ENCODE measurements at regions not wholly inside any gene's neighbourhood (a gene's known extent, or its start where the extent isn't known, plus 50 kb on each side); places are given as distances from the start of the nearest gene placed in this dataset.

GRCh38 chr6:91731939-91732338 is 1145.1 kb upstream of the MAP3K7 start:
- DNase-seq = no peak

- no peak for DNase-seq
Observed at GRCh38 chr6:91730710-91731109, 1143.8 kb upstream of the MAP3K7 start.

- no peak for DNase-seq
Observed at GRCh38 chr6:91720324-91720723, 1133.5 kb upstream of the MAP3K7 start.

- no peak for DNase-seq
Observed at GRCh38 chr6:91719414-91719813, 1132.5 kb upstream of the MAP3K7 start.

GRCh38 chr6:91718198-91718597 is 1131.3 kb upstream of the MAP3K7 start:
- no peak for DNase-seq

DNA sequence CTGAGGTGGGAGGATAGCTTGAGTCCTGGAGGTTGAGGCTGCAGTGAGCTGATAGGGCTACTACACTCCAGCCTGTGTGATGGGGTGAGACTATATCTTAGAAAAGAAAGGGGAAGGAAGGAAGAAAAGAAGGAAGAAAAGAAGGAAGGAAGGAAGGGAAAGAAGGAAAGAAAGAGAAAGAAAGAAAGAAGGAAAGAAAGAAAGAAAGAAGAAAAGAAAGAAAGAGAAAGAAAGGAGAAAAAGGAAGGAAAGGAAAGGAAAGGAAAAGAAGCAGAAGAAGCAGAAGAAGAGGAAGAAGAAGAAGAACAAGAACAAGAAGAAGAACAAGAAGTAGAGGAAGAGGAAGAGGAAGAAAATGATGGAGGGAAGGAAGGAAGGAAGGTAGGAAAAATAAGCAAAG is 1130.2 kb upstream of the MAP3K7 start:
- no peak for DNase-seq

- no peak for DNase-seq
Observed at GRCh38 chr6:91716361-91716760, 1129.5 kb upstream of the MAP3K7 start.

DNA sequence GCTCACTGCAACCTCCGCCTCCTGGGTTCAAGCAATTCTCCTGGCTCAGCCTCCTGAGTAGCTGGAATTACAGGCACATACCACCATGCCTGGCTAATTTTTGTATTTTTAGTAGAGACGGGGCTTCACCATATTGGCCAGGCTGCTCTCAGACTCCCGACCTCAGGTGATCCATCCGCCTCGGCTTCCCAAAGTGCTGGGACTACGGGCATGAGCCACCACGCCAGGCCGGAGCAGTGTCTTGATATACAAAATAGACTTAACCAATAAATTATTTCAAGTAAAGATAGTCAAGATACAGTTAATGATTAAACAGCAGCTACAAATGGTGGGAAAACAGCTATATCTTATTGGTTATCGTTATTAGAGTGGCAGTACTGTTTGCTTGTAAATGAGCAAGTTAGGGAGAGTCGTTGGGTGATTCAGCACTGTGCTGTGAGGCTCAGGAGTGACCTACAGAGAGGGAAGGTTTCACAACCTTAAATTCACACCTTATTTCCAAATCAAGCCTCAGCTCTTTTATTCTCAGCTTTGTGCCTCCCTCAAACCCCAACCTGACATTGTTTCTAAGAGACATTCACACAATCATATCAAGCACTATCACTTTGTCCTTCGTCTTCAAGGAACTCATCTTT is 1128.4 kb upstream of the MAP3K7 start:
- no peak for DNase-seq

- no peak for DNase-seq
Observed at GRCh38 chr6:91713911-91714310, 1127.0 kb upstream of the MAP3K7 start.

DNA sequence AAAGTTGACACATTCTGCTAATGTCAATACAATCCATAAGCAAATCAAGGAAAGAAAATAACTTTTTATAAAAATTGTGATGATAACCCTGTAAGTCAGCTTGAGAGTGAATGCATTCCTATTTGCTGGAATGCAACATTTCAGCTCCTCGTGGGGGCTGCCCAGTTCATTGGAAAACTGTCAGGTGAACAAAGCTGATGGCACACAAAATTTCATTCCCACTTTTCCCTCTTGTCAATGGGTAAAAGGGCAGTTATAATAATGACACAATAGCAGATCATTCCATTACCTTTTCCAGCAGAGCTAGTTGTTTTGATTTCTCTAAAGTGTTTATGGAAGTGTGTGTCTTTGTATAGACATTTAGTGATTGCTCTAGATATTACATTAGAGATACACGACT is 1124.6 kb upstream of the MAP3K7 start:
- no peak for DNase-seq

- no peak for DNase-seq
Observed at GRCh38 chr6:91710342-91710741, 1123.5 kb upstream of the MAP3K7 start.

DNA sequence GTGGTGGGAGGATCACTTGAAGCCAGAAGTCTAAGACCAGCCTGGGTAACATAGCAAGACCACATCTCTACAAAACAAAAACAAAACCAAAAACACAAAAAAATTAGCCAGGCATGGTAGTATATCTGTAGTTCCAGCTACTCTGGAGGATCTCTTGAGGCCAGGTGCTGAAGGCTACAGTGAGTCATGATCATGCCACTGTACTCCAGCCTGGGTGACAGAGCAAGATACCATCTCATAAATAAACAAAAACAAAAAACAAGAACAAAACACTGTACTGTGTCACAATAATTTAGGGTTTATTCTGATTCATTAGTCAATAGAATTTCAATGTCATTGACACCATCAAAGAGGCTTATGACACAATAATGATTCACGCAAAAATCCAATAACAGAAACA is 1121.7 kb upstream of the MAP3K7 start:
- DNase-seq = no peak

- no peak for DNase-seq
Observed at GRCh38 chr6:91705646-91706045, 1118.8 kb upstream of the MAP3K7 start.

GRCh38 chr6:91704531-91704930 is 1117.7 kb upstream of the MAP3K7 start:
- DNase-seq = no peak

GRCh38 chr6:91697010-91697695 is 1110.3 kb upstream of the MAP3K7 start:
- DNase-seq = no peak

DNA sequence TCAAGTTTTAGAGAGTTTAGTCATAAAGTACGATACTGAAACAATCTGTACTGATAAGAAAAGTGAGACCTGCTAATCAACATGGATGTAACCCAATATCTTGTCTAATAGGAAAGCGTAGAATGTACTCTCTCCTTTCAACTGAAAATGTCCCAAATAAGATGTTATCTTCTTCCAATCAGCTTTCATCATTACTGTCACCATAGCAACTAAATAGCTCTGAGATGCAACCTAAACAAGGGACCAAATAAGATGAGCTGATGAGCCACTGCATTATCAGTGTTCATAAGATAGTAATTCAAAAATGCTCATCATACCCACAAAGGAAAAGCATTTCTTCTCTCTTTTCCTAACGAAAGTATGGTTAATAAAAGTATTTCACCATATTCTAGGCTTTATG is 1108.3 kb upstream of the MAP3K7 start:
- DNase-seq = no peak

- no peak for DNase-seq
Observed at GRCh38 chr6:91694016-91694654, 1107.3 kb upstream of the MAP3K7 start.

DNA sequence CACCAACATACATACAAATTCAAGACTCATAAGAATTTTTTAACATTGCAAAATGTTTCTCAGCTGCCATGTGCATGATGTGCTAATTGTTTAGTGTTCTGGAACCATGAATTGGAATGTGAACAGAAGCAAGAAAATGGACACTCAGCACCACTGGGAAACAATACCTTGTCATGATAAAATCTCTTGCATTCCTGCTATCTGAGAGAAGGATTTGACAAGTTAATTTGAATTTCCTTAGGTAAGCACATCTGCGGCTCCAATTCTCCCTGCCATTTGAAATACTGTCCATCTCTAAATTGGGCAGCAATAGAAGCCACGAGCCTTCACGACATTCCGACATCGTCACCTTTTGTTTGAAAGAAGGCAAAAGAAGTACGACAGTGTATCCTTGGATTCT is 1104.6 kb upstream of the MAP3K7 start:
- no peak for DNase-seq

DNA sequence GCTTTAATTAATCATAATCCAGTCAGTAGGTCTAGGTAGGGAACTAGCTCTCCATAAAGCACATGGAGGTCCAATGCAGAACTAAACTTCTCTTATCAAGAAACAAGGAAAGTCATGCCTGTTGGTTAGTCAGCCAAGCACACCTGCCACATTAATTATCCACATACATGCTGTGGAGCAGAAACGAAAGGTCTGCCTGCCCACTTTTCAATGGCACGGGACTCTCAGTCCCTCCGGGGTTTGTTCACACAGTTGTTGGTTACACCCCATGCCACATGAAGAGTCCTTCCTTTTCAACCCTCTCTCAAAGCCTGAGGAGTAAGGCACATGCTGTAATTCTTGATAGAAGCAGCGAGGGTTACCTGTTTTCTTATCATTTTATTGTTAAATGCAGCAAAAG is 1096.4 kb upstream of the MAP3K7 start:
- no peak for DNase-seq

DNA sequence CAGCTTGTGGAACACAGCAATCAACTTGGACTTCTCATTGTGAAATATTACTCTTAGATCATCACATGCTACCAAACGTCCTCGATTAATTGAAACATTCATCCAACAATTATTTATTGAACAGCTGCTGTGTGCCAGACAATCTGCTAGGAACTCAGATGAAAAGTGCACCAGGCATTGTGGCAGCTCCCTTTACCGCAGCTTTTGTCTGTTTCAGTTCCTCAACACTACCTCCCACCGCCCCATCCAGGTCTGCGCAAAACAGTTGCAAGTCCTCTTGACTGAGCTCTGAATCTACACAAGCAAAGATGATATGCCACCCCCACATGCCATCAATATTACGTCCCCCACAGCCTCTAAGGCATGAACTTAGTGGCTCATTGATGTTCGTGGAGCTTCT is 1094.4 kb upstream of the MAP3K7 start:
- no peak for DNase-seq

GRCh38 chr6:91678679-91679446 is 1092.0 kb upstream of the MAP3K7 start:
- DNase-seq = no peak

GRCh38 chr6:91672201-91672600 is 1085.3 kb upstream of the MAP3K7 start:
- DNase-seq = no peak

DNA sequence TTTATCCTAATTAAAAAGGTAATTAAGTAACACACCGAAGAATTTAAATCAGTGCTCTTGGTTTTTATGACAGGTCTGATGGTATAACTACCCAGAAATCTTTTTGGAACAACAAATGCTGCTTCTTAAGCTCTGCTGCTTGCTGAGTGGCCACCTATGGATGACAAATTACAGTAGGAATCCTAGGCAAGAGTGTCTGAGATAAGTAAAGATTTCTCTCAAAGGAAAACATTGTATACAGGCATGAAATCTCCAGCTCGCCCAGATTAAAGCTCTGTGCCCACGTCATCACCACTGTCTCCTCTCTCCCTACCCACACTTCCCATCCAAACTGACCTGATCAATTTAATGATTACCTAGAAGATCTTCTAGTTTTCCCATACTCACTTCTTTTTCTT is 1083.0 kb upstream of the MAP3K7 start:
- no peak for DNase-seq
